ENCODE measurements at regions not wholly inside any gene's neighbourhood (a gene's known extent, or its start where the extent isn't known, plus 50 kb on each side); places are given as distances from the start of the nearest gene placed in this dataset.
"Not testable (repeated sequence)": the region's sequence is repeated elsewhere in the genome, so short reads cannot be mapped to it uniquely, and the experiment has no call there.

DNA sequence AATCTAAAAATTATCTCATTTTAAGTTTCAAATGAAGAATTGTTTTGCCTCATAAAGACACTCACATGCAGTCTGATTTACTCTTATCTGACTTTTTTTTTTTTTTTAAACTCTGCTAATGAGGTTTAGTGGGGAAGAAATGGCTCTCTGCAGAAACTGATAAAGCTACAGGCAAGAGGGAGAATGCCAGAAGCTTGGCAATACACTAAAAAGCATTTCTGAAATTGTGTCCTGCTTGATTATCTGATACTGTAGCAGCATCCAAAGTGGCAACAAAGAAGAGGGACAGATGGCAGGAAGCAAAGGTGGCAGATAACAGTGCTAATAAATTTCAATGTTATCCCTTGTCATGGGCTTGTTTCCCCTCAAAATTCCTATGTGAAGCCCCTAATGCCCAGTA, 1744.9 kb downstream of the NCAM2 start:
- no peak for DNase-seq (ENCODE audit: low read depth)

DNA sequence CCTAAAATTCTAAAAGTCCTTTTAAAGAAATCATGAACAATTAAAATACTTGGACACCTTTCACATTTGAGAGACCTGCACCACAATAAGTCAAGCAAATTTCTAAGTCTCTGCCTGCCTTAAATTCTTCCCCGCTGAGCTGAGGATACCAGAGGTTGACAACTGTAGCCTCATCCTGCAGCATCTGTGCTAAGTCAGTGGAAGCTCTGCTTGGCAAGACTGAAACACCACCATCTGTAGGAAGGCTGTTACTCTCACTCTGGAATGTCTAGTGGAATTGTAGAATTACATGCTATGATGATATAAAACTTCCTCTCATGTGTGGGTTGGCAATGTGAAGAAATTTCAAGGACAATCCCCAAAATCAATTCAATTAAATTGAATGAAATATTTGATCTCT, 1756.5 kb downstream of the NCAM2 start:
- no peak for DNase-seq (ENCODE audit: low read depth)

DNA sequence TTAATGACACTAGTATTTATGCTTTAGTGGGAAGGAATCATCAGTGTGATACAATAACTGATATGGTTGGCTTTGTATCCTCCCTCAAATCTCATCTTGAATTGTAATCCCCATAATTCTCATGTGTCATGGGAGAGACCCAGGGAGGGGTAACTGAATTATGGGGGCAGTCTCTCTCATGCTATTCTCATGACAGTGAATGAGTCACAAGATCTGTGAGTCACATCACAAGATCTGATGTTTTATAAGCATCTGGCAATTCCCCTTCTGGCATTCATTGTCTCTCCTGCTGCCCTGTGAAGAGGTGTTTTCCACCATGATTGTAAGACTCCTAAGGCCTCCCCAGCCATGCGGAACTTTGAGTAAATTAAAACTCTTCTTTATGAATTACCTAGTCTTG, 1760.3 kb downstream of the NCAM2 start:
- peak; percentile 6 for DNase-seq (ENCODE audit: low read depth)

DNA sequence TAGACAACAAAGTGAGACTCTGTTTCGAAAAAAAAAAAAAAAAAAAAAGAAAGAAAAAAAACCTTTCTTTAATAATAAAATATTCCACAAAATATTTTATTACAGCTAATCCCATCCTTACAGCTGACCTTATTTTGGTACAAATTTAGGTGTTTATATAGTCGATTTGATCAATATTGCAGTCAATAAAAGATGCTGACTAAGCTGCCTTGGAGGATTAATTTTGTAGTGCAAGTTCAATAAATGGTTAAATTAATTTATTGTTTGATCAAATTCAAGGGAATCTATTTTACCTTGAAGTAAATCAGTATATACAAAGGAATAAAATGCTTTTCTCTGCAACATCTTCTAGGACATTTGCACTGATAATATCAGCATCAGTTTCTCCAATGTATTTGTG, 1764.3 kb downstream of the NCAM2 start:
- DNase-seq (ENCODE audit: low read depth), result no peak

DNA sequence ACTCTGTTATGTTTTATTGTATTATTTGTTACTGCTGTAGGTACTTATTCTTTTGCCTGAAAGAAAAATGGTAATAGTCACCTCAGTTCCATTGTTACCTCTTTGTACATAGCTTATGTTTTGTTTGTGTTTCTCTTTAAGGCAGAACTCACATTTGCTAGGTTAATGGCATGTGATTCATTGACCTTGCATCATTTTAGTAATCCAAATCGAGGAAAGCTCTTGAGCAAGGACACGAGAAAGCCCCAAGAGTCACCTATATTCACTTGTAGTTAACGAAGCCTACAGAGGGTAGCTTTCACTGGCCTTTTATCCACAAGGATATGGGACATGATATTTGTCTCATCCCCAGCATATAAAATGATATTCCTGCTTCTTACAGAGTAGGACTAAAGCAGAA, 1765.2 kb downstream of the NCAM2 start:
- no peak for DNase-seq (ENCODE audit: low read depth)

DNA sequence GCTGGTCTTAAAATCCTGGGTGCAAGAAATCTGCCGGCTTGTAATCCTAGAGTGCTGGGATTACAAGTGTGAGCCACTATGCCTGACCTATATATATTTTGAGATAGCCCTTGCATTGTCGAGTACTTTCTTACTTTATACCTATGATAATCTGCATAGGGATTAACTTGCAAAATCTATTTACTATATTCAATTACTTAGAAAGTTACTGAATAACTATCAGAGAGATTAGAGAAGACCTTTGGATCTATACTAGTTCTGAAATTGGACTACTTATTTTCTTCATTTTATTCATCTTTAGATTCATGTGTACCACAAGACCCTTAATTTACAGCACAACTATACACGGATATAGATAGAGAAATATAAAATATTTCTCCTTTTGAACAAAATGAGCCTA, 1766.0 kb downstream of the NCAM2 start:
- no peak for DNase-seq (ENCODE audit: low read depth)

DNA sequence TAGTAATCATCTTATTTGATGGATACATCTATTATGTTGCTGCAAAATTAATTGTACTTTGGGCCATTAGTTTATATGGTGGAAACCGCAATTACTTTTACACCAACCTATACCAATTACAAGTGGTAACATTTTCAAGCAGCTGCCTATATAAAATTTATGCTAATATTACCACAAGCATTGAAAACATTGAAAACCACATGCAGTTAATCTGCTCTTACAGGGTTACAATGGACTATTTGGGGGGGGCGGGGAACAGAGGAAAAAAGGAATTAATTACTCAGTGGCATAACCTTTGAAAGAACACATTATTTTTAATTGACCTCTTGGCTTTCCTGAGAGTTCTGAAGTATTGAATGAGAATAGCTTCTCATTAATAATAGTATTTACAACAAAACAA, 1793.2 kb downstream of the NCAM2 start:
- no peak for DNase-seq (ENCODE audit: low read depth)

DNA sequence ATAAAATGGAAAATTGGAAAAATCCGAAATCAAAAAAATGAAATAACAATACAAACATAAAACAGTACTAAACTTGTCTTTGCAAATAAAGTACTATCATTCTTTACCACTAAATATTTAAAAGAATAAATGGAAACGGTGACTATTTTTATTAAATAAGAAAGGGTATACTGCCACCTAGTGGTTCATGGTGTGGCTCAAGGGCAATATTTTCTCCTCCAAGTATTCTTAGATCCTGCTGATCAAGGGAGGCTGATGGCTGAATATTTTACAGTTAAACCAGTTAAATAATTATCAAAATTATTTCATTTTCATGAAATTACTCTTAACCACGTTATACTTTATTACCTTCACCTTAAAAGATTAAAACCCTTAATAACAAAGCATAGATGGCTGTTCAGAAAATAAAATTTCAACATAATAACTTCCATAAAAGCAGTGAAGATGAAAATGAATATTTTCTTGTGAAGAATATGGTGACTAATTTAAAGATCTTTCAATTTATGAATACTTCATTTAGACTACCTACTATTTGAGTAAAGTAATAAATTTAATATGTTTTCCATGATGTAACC, 1793.9 kb downstream of the NCAM2 start:
- peak; percentile 37 for DNase-seq (ENCODE audit: low read depth)

DNA sequence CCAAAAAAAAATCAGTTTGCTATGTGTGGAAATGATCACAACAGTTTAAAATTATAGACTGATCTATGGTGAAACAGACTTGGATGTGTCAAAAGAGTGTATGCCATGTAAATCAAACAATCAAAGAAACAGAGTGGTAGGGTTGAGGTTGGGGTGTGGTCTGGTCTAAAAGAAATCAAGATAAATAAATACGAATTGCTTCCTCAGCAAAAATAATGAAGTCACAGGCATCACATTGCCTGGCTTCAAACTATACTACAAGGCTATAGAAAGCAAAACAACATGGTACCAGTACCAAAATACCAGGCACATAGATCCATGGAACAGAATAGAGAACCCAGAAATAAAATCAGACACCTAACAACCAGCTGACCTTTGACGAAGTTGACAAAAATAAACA, 1796.9 kb downstream of the NCAM2 start:
- DNase-seq (ENCODE audit: low read depth), result no peak

DNA sequence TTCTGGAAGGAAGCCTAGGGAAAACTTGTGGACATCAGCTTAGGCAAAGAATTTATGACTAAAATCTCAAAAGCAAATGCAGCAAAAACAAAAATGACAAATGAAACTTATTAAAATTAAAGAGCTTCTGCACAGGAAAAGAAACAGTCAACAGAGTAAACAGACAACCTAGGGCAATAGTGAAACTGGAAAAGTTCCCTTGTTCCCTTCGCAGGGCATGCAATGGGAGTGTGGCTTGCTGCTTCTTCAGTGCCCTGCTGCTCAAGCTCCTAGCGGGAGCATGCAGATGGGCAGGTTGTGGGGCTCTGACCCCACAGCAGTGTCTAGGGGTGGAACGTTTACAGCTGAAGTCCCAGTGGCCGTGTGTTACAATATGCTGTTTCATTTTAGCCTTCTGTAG, 1797.4 kb downstream of the NCAM2 start:
- DNase-seq (ENCODE audit: low read depth), result peak; percentile 0

DNA sequence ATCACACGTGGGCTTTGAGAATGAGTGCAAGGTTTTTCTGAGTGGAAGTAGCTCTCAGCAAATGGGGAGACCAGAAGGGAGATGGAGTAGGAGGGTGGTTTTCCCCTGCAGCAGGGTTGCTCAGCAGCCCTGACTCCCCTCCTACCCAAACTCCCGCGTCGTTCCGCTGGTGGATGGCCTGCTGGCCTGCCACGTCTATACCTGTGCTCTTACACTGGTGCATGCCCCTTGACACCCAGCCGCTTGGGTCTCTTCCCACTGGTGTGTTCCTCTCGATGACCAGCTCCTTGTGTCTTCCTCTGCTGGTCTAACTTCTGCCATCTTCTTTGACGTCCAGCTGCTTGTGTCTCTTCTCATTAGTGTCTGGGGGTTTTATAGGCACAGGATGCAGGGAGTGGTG, 1797.9 kb downstream of the NCAM2 start:
- no peak for DNase-seq (ENCODE audit: low read depth)

DNA sequence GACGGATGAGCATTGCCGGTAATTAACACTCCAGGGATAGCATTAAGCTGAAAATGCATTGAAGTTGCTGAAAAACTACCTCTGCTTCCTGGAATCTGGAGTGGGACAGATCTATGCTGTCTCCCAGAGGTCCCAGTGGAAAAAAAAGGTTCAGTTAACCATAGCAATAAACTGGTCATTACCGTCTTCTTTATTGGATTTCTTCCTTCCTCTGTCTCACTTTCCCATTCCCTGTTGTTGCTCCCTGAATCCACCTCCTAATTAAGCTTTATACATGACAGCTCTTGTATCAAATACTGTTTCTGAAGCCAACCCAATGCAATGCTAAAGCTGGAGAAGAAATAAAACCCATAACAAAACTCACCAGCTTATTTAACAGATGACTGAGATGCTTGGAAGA, 1805.9 kb downstream of the NCAM2 start:
- DNase-seq (ENCODE audit: low read depth), result no peak

DNA sequence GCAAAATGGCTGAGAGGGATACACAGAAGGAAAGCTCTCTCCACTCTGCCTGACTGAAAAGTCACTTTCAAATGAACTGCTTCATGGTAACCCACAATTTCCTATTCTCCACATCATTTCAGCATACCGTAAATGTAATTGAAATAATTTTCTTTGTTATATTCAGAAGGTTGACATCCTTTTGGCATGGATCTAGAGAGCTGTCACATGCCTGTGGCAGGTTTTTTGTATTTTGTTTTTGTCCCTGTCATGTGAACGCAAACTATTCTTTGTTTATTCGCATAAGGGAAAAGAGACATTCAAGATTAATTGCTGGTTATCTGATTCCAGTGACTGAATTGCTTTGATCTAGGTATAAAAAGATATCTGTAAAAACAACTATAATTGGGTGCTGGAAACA, 1808.1 kb downstream of the NCAM2 start:
- DNase-seq (ENCODE audit: low read depth), result no peak

DNA sequence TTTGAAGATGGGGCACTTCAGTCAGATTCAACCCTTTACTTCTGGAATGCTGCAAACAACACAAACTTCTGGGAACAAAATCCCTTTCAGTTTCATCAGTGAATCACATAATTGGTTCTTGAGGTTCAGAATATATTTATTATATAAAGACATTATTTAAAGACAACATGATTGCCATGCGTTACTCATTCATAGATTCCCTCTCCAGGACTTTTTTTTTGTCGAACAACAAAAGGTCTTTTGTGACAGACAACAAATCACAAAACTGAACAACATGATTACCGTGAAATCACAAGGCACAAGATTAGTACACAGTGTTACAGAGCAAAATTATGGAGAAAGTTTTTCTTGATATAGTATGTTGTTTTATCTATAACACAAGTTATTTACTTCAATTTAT, 1815.0 kb downstream of the NCAM2 start:
- DNase-seq (ENCODE audit: low read depth), result peak; percentile 0

DNA sequence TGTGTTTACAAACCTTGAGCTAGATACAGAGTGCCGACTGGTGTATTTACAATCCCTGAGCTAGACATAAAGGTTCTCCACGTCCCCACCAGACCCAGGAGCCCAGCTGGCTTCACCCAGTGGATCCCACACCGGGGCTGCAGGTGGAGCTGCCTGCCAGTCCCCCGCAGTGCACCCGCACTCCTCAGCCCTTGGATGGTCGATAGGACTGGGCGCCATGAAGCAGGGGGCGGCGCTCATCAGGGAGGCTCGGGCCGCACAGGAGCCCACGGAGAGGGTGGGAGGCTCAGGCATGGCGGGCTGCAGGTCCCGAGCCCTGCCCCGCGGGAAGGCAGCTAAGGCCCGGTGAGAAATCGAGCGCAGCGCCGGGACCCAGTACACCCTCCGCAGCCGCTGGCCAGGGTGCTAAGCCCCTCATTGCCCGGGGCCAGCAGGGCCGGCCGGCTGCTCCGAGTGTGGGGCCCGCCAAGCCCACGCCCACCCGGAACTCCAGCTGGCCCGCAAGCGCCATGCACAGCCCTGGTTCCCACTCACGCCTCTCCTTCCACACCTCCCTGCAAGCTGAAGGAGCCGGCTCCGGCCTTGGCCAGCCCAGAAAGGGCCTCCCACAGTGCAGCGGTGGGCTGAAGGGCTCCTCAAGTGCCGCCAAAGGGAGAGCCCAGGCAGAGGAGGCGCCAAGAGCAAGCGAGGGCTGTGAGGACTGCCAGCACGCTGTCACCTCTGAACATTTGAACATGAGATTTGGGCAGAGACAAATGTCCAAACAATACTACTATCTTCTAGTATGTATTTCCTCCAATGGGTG, 1820.7 kb downstream of the NCAM2 start:
- not testable (repeated sequence) for DNase-seq (ENCODE audit: low read depth)

DNA sequence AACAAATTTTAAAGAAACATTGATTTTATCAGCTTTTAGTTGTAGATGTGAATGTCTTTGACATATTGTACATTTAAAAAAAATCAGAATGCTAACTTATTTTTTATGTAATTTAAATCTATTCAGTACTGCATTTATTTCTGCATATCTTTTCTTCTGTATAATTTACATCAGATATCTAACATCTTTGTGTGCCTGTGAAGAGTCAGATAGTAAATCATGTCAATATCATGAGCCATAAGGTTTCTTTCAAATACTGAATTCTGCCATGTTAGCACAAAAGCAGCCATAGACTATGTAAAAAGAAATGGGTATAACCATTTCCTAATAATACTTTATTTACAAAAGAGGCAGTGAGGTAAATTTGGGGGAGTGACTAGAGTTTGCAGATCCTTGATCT, 1829.2 kb downstream of the NCAM2 start:
- DNase-seq (ENCODE audit: low read depth), result no peak

DNA sequence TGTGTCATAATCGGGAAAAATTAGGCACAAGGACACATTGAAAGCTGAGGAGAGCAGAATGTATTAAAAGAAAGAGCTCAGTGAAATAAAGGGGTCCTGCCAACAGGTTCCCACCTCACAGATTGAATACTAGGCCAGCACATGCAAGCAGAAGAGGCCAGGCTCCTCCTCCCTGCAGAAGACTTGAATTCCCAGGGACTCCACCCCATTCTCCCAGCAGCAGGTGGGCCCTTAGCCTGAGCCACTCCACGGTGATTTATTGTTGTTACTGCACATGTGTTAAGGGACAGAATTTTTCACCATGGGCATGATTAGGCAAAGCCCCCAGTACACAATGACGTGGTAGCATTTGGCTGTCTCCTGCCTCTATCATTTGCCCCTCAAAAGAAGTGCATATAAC, 1844.7 kb downstream of the NCAM2 start:
- DNase-seq (ENCODE audit: low read depth), result no peak

DNA sequence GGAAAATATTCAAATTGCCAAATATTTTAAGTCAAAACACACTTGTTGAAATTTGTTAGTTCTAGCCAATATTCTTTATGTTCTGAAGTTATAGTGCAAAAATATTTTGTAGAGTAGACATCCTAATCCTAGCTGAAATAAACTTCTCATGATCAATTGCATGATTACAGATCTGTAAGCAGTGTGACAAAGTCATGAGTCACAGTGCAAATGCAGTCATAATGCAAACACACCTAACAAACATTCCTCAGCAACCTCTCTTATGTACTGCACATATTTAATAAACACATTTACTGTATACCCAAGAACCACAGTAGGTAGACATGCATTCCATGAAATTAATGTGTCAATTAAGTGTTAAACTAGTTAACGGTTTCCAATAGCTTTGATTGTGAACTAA, 1857.4 kb downstream of the NCAM2 start:
- no peak for DNase-seq (ENCODE audit: low read depth)

DNA sequence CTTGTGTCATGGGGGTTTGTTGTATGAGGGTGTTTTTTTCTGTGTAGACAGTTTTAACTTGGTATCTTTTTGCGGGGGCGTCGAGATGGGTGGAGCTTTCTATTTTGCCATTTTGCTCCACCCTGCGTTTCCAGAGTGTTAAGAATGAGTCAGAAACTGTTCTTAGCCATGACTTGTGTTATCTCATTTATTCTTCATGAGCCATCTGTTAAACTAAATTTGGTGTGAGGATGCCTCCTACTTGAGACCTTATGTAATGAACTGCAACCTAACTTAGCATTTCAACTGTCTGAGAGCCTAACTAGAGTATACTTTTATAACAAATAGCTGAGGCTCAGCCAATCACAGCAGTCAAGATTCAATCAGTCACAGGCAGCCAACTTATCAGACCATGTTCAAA, 1873.5 kb downstream of the NCAM2 start:
- no peak for DNase-seq (ENCODE audit: low read depth)

DNA sequence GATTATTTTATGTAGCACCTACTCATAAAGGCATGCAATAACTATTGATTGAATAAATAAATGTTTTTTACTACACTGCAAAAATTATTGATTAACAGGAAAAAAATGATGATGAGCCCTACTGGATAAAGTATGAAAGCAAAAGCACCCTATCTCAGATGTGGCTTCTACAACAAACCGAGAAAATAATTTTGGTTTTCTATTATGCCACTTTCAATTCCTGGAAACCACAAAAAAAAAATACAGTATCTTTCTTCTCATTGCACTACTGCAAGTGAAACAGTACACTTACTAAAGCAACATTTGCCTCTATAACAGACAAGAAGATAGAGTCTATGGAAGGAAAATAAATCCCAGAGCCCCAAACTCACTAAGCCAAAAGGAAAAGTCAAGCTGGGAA, 1882.4 kb downstream of the NCAM2 start:
- no peak for DNase-seq (ENCODE audit: low read depth)

DNA sequence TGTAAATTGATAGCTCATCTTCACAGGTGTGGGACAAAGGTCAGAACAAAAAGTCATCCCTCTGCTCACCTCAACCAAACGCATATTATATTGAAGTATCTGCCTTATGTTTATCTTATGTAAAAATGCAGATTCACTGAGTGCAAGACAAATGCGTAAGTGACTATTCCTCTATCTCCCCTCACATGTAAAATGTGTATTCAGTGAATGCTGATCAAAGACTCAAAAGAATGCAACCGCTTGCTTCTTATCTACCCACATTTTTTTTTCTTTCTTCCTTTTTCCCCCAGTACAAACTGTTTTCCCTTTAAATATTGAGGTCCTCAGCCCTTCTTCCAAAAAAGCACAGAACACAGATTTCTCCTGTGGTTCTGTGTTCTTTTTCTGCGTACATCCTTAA, 1882.9 kb downstream of the NCAM2 start:
- DNase-seq (ENCODE audit: low read depth), result no peak

DNA sequence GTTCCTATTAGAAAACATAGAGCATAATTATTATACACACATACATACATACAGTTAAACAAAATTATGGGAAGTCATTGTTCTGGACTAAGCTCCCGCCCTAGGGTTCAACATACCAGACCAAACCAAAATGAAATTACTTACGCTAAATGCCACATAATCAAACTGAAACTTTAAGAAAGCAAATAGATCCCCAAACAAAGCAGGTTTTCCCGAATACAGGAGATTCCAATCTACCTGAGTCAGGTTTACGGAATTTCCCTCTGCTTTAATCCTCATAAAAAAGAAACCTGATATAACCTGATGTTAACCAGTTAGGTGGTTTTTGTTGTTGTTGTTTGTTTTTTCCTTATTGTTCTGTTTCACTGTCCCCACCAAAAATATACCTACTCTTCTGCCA, 1886.9 kb downstream of the NCAM2 start:
- DNase-seq (ENCODE audit: low read depth), result no peak

DNA sequence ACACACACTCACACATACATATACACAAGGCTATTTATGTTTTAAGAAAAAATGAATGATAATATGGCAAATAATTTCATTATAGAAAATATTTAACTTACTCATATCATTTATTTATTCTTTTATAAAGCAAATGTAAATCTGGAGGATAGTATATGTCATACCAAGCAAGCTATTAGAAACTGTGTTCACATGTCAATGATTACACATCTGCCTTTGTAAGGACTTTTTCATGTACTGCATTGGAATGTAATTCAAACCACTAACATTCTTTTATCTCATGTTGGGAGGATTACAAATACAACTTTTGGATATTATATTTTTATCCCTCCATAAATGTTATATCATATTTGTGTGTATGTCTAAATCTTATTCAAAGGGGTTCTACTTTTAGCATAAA, 1887.4 kb downstream of the NCAM2 start:
- no peak for DNase-seq (ENCODE audit: low read depth)

DNA sequence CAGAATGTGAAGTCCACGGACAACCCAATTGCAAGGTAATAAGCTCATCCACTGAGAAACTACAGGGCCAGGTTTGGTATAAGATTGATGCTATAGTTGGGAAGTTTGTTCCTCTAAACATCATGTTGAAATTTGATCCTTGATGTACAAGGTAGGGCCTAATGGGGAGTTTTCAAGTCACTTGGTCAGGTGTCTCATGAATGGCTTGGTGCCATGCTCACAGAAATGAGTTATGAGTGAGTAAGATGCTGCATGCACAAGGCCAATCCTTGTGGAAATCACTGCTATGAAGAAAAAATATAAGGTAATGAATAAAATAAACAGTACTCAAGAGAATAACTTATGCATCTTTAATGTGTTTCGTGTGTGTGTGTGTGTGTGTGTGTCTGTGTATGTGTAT, 1891.2 kb downstream of the NCAM2 start:
- DNase-seq (ENCODE audit: low read depth), result no peak
